GM11168 (cell line): ENCODE measurements at regions not wholly inside any gene's neighbourhood (a gene's known extent, or its start where the extent isn't known, plus 50 kb on each side); places are given as distances from the start of the nearest gene placed in this dataset.

Experiments
- in situ Hi-C: fragments of 300-500 bp; cut with MboI; formaldehyde crosslinking; loops from one replicate; pipeline ENCODE4 v1.12.0; 2022; ENCODE audit warnings: low sequenced_read_pairs; ENCODE audit not compliant: unreplicated experiment

- in situ Hi-C loops = no loop called here
Measured at GRCh38 chrX:10076765-10077164, 80.0 kb upstream of the CLCN4 start.

GRCh38 chrX:10077425-10078188, 79.2 kb upstream of the CLCN4 start:
- in situ Hi-C loops = no loop called here

GRCh38 chrX:10078266-10078665, 78.5 kb upstream of the CLCN4 start:
- in situ Hi-C loops = no loop called here

- in situ Hi-C loops = no loop called here
Measured at GRCh38 chrX:10079231-10079630, 77.5 kb upstream of the CLCN4 start.

- in situ Hi-C loops = no loop called here
Measured at GRCh38 chrX:10083809-10084208, 73.0 kb upstream of the CLCN4 start.

- in situ Hi-C loops = no loop called here
Measured at GRCh38 chrX:10085223-10085622, 71.6 kb upstream of the CLCN4 start.

- in situ Hi-C loops = no loop called here
Measured at GRCh38 chrX:10086676-10087075, 70.1 kb upstream of the CLCN4 start.

- in situ Hi-C loops = no loop called here
Measured at GRCh38 chrX:10087391-10087790, 69.4 kb upstream of the CLCN4 start.

- in situ Hi-C loops = no loop called here
Measured at GRCh38 chrX:10089378-10089795, 67.4 kb upstream of the CLCN4 start.

- in situ Hi-C loops = no loop called here
Measured at GRCh38 chrX:10090319-10090718, 66.5 kb upstream of the CLCN4 start.

GRCh38 chrX:10095246-10095645, 61.5 kb upstream of the CLCN4 start:
- in situ Hi-C loops = no loop called here

GRCh38 chrX:10095698-10096432, 60.9 kb upstream of the CLCN4 start:
- in situ Hi-C loops = no loop called here

- in situ Hi-C loops = no loop called here
Measured at GRCh38 chrX:10098270-10098713, 58.5 kb upstream of the CLCN4 start.

GRCh38 chrX:10099411-10099810, 57.4 kb upstream of the CLCN4 start:
- in situ Hi-C loops = no loop called here

GRCh38 chrX:10101269-10101668, 55.5 kb upstream of the CLCN4 start:
- in situ Hi-C loops = no loop called here

- in situ Hi-C loops = no loop called here
Measured at GRCh38 chrX:10102046-10102704, 54.6 kb upstream of the CLCN4 start.

- in situ Hi-C loops = no loop called here
Measured at GRCh38 chrX:10103023-10103422, 53.8 kb upstream of the CLCN4 start.

GRCh38 chrX:10104958-10105658, 51.7 kb upstream of the CLCN4 start:
- in situ Hi-C loops = loop anchor here (5.0 kb wide), 1 partner anchor 98 kb away; no protein-coding TSS in a partner anchor

- in situ Hi-C loops = loop anchor here (5.0 kb wide), 1 partner anchor 100 kb away; no protein-coding TSS in a partner anchor
Measured at GRCh38 chrX:10106806-10107205, 50.0 kb upstream of the CLCN4 start.
